NCI-H2196 (cell line): ENCODE measurements at regions not wholly inside any gene's neighbourhood (a gene's known extent, or its start where the extent isn't known, plus 50 kb on each side); places are given as distances from the start of the nearest gene placed in this dataset.

Experiments used
- DNase-seq: peaks from one replicate; lab custom pipeline; 2025; ENCODE audit not compliant: unreplicated experiment; lab: John Stamatoyannopoulos, UW

DNA sequence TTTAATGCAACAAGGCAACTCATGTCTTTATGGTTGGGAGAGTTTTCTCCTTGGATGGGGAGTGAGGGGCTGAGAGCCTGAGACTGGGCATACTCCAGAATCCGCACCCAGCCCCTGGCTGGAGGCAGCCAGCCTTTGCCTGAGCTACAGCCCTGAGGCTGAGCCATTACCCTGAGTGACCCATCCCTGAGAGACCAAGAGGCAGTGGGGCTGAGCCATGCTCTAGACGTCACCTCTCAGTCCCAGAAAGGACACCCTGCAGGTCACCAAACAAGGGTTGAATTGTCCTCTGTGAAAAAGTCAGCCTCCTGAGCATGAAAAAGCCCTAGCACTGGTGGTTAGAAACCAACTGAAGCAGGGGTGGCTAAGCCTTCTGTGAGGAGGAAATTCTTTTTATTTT is 151.2 kb upstream of the GATB start:
- DNase-seq, result no peak

GRCh38 chr4:151908734-151909497 is 148.1 kb upstream of the GATB start:
- DNase-seq, result no peak

DNA sequence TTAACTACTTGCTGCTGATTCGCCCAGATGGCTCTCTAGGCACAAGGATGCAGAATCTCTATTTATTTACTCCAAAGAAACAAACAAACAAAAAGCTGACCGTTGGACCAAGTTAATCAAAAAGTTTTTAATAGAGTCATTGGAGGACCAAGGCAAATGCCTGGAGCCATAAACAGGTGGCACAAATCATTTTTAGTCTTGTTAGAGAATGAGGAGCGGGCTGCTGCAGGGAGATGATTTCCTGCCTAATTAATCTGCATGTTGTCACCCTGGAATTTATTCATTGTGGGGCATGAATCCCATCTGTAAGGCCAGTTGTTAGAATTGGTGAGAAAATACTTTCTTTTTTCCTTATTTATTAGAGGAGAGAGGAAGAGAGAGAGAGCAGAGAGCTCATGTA is 147.4 kb upstream of the GATB start:
- no peak for DNase-seq

DNA sequence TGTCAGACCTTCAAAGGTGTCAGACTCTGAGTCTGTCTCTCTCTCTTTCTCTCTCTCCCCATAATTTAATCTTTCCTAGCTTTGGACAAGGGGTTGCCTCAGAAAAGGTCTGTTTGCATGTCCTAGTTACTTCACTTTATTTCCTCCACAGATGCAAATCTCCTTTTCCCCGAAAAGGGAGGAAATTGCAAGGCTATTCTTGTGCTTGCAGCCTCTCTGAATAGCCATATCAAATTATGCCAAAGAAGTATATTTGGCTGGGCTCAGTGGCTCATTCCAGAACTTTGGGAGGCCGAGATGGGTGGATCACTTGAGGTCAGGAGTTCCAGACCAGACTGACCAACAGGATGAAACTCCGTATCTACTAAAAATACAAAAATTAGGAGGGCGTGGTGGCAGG is 145.6 kb upstream of the GATB start:
- DNase-seq, result no peak

DNA sequence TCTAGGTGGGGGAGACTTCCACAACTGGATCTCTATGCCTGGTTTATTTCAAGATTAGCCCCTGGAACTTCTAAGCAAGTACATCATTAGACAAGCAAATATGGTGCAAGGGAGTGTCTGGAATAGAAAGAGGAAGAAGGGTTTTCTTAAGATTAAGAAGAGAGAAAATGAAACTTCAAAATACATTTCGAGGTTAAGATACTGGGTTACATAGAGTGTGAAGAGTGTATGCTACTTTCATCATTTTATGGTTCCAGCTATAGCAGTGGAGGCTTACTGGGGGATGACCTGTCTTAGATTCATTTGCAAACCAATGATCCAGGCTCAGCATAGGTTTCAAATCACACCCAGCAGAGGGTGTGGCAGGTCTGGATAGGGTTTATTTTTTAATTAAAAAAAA is 144.4 kb upstream of the GATB start:
- DNase-seq, result no peak

DNA sequence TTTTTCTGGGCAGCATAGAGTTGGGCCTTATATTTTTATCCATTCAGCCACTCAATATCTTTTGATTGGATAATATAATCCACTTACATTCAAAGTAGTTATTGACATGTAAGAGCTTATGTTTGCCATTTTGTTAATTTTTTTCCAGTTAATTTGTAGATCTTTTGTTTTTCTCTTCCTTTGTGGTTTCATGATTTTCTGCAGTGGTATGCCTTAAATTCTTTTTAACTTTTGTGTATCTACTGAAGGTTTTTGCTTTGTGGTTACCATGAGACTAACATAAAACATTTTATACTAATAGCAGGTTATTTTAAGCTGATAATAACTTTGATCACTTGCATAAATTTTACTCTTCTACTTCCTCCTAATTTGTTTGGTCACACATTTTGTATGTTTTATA is 140.8 kb upstream of the GATB start:
- no peak for DNase-seq

- no peak for DNase-seq
Measured at GRCh38 chr4:151896880-151897279, 136.1 kb upstream of the GATB start.

DNA sequence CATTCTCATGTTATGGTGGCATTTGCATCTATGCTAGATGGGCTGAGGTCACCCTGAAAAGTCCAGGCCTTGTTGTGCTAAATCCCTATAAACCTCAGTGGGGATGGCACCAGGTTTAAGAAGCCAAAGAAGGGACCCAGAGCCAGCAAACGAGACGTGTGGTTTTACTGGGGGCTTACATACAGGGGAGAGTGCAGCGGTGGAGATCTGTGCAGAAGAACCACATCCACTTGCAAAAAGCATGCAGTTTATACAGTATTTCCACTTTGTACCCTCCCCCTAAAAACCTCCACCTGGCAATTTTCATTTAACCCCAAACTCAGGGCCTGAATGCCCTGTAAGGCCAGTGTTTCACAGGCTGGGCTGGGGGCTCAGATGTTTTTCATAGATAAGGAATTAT is 134.9 kb upstream of the GATB start:
- DNase-seq, result no peak

GRCh38 chr4:151894246-151894645 is 133.4 kb upstream of the GATB start:
- no peak for DNase-seq

GRCh38 chr4:151888367-151888866 is 127.6 kb upstream of the GATB start:
- DNase-seq, result no peak

DNA sequence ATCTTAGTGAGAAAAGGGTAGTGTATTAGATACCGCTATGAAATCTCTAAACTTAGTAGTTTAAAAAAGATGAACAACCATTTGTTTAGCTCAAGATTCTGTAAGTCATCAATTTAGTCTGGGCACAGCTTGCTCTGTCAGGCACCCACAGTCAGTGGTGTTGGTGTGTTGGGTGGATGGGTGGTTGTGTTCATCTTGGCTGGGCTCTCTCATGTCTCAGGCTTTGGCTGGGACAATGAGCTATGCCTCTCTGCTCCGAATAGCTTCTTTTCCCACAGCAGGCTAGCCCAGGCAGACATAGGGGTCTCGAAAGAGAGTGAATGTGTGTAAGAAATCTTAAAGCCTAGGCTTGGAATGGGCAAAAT is 127.0 kb upstream of the GATB start:
- DNase-seq, result no peak

DNA sequence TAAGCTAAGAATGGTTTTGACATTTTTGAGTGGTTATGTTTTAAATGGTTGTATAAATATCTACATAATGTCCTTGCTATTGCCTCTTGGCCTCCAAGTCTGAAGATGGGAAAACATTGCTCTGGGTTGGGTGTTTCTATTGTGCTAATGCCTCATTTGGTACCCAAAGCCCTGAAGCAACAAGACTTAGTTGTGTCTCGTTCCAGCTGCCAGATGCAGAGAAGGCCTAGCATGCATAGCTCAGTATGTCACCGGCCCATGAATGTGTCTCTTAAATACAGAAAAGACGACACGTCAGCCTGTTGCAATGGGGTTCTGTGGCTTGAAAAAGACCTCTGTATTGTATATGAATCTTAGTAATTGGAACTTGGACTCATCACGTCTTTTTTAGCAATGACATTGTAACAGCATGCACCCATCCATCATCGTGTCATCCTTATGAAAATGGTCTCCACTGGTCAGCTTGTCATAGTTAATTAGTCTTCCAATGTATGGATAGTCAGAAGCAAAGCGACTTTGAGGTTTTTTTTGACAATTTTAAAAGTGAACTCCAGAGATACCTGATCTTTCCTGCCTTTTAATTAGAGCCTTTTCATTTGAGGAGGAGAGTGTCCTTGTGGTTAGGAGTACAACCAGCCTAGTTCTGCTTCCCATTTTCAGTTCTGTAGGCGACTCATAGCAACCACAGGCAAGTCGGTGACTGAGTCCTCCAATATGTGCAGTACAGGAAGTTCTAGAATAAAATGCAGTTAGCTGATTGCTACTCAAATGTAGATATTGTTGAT is 126.4 kb upstream of the GATB start:
- no peak for DNase-seq

GRCh38 chr4:151885123-151885522 is 124.3 kb upstream of the GATB start:
- no peak for DNase-seq

DNA sequence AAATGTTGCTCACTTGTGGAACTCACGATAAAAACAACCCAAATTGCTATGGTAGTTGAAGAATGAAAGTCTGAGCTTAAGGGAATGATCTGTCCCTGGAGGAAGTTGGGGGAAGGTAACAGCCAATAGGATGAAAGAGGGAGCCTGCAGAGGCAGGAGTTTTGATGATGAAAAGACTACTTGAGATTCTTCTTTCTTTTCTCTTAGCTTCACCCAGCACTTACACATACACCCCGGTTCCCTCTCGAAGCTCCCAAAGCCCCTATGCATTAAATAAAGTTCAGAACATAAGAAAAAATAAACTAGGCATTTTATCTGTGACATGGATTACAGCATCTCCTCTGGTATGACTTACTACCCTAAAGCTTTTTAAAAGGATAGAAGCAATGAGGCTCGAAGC is 122.9 kb upstream of the GATB start:
- no peak for DNase-seq

GRCh38 chr4:151882072-151882803 is 121.4 kb upstream of the GATB start:
- no peak for DNase-seq

GRCh38 chr4:151879705-151880445 is 119.1 kb upstream of the GATB start:
- no peak for DNase-seq

- no peak for DNase-seq
Measured at GRCh38 chr4:151876381-151876988, 115.7 kb upstream of the GATB start.

DNA sequence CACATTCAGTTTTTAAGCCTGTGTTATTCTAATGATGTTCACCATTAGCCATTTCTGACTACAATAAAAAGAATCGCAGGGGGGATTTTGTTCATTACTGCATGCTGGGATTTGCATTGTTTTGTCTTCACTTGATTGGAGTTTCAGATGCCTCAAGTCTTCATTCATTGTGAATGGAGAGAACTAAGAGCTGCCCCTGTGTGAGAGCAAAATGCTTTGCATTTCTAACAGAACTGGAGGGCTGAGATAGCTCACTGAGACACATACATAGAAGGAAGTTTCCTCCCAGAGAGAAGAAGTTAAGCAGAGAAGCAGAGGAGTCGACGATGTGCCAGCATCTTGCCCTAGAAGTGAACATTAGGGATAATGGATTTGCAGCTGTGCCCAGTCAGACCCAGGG is 113.5 kb upstream of the GATB start:
- DNase-seq, result no peak

- no peak for DNase-seq
Measured at GRCh38 chr4:151866592-151866918, 105.7 kb upstream of the GATB start.

DNA sequence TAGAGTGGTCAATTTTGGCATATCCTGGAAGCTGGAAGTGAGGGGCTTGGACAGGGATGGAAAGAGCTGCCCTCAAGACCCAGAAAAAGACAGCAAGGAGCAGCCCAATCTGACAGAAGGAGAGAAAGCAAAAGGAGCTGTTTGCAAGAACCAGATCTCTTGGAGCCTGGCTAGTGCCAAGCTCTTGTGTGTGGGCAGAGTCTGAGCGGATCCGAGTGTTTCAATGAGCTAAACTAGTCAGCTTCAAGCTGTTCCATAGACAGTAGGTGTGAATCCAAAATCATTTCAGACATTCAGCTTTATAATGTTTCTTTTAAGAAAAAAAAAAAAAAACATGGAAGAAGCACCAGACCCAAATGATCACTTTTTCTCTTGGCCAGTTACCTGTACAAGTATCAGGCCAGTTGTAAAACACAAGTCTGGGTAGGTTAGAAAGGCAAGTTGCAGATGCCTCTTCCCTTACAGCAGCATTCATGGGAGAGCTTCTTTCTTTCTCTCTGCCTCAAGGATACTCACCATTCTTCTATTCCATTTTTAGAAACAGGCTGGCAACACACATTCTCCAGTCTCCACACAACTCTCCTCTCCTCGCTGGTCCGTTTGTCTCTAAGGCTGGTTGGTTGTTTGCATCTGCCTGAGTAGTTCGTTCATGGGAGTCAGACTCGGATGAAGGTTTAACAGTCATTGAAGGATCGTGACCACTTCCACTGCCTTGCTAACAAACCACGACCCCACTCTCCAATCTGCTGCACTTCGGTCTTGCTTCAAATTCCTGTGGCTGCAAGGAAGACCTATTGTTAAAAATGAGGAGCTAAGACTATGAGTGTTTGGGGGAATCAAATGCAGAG is 105.2 kb upstream of the GATB start:
- DNase-seq, result no peak
